WERI-Rb-1 (cell line): ENCODE measurements at regions not wholly inside any gene's neighbourhood (a gene's known extent, or its start where the extent isn't known, plus 50 kb on each side); places are given as distances from the start of the nearest gene placed in this dataset.

Source experiments
- DNase-seq: peaks from one replicate; pipeline ENCODE4 v3.0.0-alpha.2; 2020
- H3K27ac ChIP-seq: fragments of 250-450 bp; sonication (Bioruptor Pico); 2 replicates; pipeline ENCODE4 v1.5.1; 2020; ENCODE audit warnings: mild to moderate bottlenecking, moderate library complexity
- H3K27me3 ChIP-seq: fragments of 250-450 bp; sonication (Bioruptor Pico); 2 replicates; pipeline ENCODE4 v1.5.1; 2021; ENCODE audit warnings: mild to moderate bottlenecking, low read depth, moderate library complexity; ENCODE audit not compliant: insufficient read depth, severe bottlenecking
- H3K36me3 ChIP-seq: fragments of 250-450 bp; sonication (Bioruptor Pico); 2 replicates; pipeline ENCODE4 v1.5.1; 2020; ENCODE audit warnings: mild to moderate bottlenecking, moderate library complexity
- H3K4me3 ChIP-seq: 2 replicates; pipeline ENCODE4 v1.5.1; 2011; ENCODE audit warnings: low read depth, mild to moderate bottlenecking, control low read depth, low read length
- H3K9me3 ChIP-seq: fragments of 250-450 bp; sonication (Bioruptor Pico); 2 replicates; pipeline ENCODE4 v1.5.1; 2021; ENCODE audit warnings: mild to moderate bottlenecking, moderate library complexity; ENCODE audit not compliant: severe bottlenecking
- CTCF ChIP-seq: IDR thresholded peaks from 2 replicates; pipeline ENCODE4 v1.5.1; 2011; ENCODE audit warnings: low read depth, mild to moderate bottlenecking, control low read depth, inconsistent platforms, low read length

- Histone ChIP-seq H3K4me3 (no peak overlapping the region), H3K36me3 (no peaks in the 10 kb centered on the region), H3K27me3 (no peaks in the 10 kb centered on the region), H3K27ac (no peak overlapping the region), H3K9me3 (no peaks in the 10 kb centered on the region)
- DNase-seq: peak; percentile 33
- no peak for TF ChIP-seq CTCF
These were observed 233.5 kb upstream of the PROK2 start for GRCh38 chr3:72018343-72018984.

- Histone ChIP-seq H3K36me3 (no peaks in the 10 kb centered on the region), H3K27ac (no peak overlapping the region), H3K27me3 (no peaks in the 10 kb centered on the region), H3K4me3 (no peak overlapping the region), H3K9me3 (no peaks in the 10 kb centered on the region)
- no peak for TF ChIP-seq CTCF
- no peak for DNase-seq
These were observed 233.0 kb upstream of the PROK2 start for GRCh38 chr3:72017935-72018334.

- no peak overlapping the region for H3K27ac ChIP-seq
- TF ChIP-seq CTCF: no peak
- no peaks in the 10 kb centered on the region for H3K27me3 ChIP-seq
- DNase-seq: no peak
- no peaks in the 10 kb centered on the region for H3K9me3 ChIP-seq
- no peak overlapping the region for H3K4me3 ChIP-seq
- H3K36me3 ChIP-seq: no peaks in the 10 kb centered on the region
These were observed 232.4 kb upstream of the PROK2 start for GRCh38 chr3:72017311-72017710.

GRCh38 chr3:72015463-72015862, 230.5 kb upstream of the PROK2 start:
- Histone ChIP-seq H3K4me3 (no peak overlapping the region), H3K9me3 (no peaks in the 10 kb centered on the region), H3K36me3 (no peaks in the 10 kb centered on the region), H3K27ac (no peak overlapping the region), H3K27me3 (no peaks in the 10 kb centered on the region)
- TF ChIP-seq CTCF: no peak
- DNase-seq: no peak

GRCh38 chr3:72013084-72013483, 228.1 kb upstream of the PROK2 start:
- Histone ChIP-seq H3K9me3 (no peaks in the 10 kb centered on the region), H3K36me3 (no peaks in the 10 kb centered on the region), H3K4me3 (no peak overlapping the region), H3K27me3 (no peaks in the 10 kb centered on the region), H3K27ac (no peak overlapping the region)
- TF ChIP-seq CTCF: no peak
- no peak for DNase-seq

GRCh38 chr3:72012363-72012762, 227.4 kb upstream of the PROK2 start:
- Histone ChIP-seq H3K4me3 (no peak overlapping the region), H3K36me3 (no peaks in the 10 kb centered on the region), H3K27ac (no peak overlapping the region), H3K9me3 (no peaks in the 10 kb centered on the region), H3K27me3 (no peaks in the 10 kb centered on the region)
- no peak for TF ChIP-seq CTCF
- no peak for DNase-seq
